ENCODE measurements at regions not wholly inside any gene's neighbourhood (a gene's known extent, or its start where the extent isn't known, plus 50 kb on each side); places are given as distances from the start of the nearest gene placed in this dataset.

DNA sequence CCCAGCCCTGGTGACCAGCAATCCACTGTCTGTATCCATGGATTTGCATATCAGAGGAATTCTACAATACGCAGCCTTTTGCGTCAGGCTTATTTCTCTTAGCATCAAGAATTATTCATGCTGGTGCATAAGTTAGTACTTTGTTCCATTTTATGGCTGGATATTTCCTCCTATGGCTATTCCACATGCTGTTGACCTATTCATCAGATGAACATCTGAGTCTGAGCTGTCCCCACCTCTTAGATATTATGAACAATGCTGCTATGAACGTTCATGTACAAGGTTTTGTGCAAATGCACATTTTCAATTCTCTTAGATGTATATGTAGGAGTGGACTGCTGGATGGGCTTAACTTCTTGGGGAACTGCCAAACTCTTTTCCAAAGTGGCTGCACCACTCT is 79.0 kb upstream of the CST7 start:
- DNase-seq (ENCODE audit: low spot score): no peak

DNA sequence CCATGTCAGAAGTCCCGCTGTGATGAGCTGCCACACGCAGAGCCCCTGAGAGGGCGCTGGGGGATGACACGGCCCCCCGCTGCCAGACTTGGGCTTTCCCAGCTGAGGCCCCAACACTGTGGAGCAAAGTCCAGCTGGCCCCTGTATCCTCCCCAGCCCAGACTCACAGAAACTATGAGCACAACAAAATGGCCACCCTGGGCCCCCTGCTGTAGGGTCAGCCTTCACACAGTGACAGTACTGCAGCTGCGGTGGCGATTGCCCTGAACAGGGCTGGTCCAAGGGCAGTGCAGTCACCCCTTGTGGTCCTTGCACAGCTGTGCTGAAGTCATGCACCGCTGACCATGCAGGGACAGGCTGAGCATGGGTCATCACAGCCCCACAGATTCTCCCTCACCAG is 78.2 kb upstream of the CST7 start:
- no peak for DNase-seq (ENCODE audit: low spot score)

DNA sequence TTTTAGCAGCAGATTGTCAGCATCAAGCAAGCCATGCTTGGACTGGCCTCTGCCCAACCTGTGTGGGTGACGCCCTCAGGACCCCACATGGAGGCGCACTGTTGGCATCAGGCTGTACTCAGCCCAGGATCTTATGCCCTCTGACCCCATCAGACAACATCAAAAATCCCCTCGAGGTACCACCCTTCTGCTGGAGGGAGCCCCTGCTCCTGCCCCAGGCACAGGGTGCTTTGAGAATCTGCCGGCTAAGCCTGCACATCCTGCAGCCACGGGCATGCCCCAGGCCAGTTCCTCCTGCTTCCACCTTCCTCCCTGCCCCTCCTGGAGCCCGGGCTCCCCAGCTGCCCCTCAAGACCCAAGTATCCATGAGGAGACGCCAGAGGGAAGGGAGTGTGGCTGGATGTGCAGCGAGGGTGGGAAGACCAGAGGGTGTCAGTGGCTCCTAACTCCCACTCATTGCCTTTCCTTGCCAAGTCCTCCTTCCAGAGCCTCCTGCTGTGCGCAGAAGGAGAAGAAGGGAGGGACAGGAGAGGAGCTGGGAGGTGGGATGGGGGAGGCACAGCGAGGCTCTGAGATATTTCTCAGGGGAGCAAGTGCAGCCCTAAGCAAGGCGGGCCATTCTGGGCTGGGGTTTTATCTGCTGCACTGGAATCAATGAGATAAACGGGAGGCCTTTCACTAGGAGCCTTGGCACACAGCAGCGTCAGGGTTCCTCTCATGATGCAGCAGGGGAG is 77.4 kb upstream of the CST7 start:
- no peak for DNase-seq (ENCODE audit: low spot score)

DNA sequence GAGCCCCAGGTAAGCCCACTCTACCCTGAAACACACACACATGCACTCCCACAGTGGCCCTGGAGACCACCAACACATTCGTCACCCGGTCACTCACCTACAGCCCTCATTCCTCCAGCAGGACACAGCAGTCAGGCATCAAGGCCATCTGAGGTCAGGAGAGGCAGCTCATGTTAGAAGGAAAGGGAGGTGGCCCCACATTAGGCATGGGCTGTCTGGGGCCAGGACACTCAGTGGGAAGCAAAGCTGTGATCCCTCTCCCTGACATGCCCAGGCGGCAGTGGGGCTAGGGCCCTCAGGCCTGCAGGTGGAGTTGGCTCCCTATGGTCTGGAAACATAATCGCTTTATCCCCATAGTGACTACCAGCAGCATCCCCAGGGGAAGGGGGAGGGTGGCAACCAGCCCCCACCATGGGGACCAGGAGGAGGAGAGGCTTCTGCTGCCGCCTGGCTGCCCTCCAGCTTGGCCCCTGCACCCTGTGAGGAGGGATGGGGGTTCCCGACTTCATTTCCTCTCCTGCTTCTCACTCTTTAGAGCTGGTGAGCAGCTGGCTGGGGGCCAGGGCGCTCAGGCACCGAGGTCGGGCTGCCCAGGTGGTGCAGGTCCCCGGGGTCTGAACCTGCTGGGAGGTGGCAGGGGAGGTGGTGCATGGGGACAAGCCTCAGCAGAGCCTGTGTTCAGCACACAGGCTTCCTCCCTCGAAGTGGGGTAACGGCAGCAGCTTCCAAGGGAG is 76.6 kb upstream of the CST7 start:
- no peak for DNase-seq (ENCODE audit: low spot score)

DNA sequence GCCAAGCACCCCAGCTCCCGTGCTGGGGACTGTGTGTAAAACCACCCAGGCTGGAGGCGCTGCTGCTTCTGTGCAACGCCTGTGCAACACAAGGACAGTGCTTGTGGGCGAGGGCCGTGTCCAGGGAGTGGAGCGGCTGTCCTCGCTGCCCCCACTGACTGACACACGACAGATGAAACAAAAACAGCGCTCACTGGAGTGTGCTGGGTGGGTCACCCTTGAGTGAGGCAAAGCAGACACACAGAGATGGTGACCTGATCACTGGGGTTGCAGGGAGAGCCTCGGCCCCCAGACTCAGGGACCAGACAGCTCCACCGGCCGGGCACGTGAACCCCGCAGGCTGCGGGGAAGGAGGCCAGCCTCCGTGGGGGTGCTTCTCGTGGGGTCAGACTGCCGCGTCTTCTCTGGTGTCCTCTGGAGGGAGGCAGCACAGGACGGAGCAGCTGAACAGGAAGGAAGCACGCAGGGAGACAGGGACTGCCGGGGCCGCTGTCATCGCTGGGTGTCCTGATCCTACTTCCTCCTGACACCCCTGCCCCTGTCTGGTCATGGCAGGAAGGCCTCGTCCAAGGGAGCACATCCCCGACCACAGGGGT is 75.9 kb upstream of the CST7 start:
- DNase-seq (ENCODE audit: low spot score): no peak

DNA sequence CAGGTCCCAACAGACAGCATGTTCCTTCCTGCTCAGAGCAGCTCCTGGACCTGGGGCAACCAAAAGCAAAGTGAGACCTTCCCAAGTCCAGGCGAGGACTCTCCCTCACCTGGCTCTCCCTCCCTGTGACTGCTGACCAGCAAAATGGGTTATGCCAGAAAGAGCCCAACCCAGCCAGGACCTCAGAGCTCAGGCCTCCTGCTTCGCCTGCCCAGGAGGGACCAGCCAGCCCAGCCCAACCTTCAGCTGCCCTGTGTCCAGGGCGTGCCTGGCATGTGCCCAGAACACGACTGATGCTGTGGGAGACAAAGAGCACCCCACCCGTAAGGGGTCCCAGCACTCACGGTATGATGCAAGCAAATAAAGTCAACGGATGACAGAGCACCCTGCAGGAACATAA is 74.0 kb upstream of the CST7 start:
- DNase-seq (ENCODE audit: low spot score): no peak

DNA sequence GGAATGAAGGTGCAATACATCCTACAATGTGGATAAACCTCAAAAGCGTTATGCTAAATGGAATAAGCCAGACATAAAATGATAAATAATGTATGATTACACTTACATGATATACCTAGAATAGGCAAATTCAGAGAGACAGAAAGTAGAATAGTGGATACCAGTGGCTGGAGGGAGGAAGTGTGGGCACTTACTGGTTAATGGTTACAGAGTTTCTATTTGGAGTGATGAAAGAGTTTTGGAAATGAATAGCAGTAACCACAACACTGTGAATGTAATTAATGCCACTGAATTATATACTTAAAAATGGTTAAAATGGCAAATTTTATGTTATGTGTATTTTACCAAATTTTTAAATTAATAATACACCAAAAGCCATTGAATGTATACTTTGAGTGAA is 71.4 kb upstream of the CST7 start:
- no peak for DNase-seq (ENCODE audit: low spot score)

DNA sequence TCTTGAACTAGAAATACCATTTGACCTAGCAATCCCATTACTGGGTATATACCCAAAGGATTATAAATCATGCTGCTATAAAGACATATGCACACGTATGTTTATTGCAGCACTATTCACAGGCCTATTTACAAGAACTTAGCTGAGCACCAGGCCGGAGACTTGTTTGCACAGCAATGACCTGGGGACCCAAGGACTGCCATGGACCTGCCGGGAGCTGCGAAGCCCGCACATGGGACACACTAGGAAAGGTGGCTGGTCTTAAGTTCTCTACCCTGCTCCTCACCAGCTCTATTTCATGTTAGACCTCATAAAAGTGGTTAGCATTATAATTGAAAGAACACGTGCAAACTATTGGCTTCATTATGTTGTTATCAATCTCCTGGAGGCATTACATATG is 70.4 kb upstream of the CST7 start:
- DNase-seq (ENCODE audit: low spot score): no peak

DNA sequence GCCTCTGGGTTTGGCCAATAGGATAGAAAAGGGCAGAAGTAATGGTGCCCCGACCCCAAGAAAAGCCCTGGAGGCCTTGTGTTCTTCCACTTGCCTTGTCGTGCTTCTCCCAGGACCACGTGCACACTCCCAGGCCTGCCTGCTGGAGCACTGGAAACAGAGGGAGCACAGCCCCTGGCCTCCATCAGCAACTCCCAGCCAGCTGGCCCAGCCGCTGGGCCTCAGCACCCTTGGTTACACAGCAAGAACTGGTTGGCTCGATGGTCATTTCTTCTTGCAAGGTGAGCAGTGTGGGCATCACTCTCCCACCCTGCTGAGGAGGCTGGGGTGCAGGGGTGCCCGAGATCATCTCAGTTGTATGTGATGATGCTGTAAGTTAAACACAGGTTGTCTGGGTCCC is 69.2 kb upstream of the CST7 start:
- DNase-seq (ENCODE audit: low spot score): no peak

DNA sequence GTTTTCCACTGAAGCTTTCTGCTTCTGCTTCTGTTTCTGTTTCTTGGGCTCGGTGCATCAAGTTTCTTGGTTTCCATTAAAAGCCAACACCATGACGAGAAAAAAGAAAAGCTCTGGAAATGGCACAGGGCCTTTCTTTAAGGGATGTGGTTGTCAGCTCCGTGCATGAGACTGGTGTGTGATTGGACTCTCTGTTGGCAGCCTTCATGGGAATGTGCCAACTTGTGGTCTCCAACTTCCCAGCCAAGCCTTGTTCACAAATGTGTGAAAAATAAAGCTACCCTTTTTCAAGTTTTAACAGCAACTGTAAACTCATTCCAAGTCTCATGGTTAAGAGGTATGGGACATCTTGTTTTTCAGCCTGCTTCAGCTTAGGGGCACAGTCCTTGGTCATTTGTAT is 68.7 kb upstream of the CST7 start:
- no peak for DNase-seq (ENCODE audit: low spot score)

DNA sequence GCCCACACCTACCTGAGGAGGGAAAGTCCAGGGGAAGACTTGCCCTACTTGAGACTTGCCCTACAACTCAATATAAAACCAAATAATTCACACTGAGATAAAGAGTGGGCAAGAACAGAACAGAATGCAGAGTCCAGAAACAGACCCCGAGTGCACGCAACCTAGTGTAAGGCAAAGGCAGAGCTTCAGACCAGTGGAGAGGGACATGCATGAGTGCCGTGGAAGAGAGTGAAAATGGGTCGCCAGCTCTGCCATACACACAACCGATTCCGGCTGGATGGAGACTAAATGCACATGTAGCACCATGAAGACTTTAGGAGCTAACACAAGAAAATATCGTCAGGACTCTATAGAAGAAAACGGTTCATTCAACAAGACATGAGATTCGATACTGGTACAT is 58.8 kb upstream of the CST7 start:
- DNase-seq (ENCODE audit: low spot score): no peak

DNA sequence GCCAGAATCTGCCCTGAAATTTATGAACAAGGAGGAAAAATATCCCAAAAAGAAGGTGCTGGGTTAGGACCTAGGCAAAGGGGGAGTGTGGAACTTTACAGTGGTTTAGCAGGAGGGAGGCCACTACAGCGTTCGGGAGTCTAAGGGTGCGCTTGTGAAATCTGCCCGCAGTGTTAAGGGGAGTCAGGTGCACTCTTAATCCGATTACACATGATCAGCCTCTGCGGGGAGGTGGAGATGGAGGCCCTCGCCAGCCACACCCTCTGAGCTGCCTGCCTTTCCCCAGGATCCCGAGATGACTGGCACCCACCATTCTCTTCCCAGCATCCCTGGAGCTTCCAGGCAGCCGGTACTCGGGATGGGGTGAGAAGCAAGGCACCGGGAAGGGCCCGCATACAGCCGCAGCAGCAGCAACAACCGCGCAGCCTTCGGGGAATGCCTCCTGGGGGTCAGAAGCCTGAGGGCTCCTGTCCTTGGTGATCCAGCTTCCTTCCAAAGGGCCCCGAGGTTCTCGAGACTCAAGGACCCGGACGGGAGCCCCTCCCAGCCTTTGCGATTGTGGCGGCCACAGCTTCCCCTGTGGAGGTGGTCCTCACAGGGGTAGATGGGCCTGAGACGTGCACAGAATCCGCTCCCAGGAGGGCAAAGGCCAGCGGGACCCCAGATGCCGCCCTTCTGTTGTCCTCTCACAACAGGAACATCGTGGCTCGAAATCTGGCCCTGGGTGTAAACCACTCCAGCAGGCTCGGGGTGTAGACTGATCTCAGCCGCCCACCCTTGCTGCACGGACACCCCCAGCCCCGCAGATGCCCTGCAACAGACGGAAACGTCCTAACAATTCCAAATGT is 57.3 kb upstream of the CST7 start:
- DNase-seq (ENCODE audit: low spot score): no peak

DNA sequence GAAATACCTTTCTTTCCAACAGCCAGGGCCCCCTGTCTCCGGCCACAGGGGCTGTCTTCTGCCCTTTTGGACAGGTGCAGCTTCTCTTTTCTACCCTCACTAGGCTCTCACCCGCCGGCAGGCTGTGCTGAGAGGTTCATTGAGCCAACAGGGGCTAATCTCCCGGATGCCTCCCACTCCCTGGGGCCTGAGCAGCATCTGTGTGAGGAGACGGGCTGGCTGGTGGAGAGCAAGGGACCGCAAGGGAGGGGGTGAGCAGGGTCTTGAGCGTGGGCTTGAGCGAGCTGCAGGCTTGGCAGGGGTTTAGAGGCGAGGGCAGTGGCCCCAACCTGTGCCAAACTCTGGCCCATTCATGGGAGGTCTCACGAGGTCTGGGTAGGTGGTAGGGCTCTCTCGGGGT is 56.5 kb upstream of the CST7 start:
- no peak for DNase-seq (ENCODE audit: low spot score)

DNA sequence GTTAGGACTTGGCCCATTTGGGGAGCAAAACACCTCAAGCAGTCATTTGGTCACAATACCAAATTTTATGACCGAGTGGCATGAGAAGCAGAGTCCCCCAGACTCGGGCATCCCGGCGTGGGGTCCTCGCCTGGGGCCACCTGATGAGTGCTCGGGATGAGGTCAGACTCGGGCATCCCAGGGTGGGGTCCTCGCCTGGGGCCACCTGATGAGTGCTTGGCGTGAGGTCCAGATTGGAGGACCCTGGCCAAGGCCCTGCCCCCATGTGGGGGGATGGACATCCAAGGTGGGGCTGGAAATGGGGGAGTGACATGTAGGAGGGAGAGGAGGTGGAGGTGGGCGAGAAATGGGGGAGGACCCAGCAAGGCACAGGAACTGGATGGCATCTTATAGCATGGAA is 56.1 kb upstream of the CST7 start:
- no peak for DNase-seq (ENCODE audit: low spot score)

DNA sequence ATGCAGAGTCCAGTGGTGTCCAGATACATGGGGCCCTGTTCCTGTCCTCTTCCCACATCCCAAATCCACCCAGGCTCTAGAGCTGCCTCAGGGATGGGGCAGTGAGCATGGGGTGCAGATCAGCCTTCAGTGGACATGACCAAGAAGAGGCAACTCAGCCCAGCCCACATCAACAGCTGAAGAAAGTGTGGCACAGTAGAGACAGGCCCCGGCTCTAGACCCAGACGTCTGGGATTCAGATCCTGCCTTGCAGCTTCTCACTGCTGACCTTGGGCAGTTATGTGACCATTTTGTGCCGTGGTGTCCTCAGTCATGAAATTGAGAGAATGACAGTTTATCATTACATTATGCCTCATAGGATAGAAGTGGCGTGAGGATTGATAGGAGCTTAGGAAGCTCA is 54.6 kb upstream of the CST7 start:
- no peak for DNase-seq (ENCODE audit: low spot score)

DNA sequence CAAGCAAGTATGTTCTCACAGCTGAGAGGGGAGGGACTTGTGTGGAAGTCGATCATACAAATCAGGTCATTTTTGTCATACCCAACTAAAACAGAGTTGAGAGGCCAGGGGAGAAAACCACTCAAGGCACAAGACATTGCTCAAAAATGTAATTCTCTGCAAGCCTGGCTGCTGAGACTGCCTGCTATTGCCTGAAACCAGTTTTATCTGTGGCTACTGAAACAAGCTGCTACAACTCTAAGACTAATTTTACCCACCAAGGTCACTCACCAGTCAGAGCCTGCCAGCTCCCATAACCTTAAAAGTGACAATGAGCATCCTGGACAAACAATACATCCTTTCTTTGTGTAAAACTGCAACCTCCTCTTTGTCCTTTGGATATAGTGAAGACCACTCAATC is 54.1 kb upstream of the CST7 start:
- no peak for DNase-seq (ENCODE audit: low spot score)

DNA sequence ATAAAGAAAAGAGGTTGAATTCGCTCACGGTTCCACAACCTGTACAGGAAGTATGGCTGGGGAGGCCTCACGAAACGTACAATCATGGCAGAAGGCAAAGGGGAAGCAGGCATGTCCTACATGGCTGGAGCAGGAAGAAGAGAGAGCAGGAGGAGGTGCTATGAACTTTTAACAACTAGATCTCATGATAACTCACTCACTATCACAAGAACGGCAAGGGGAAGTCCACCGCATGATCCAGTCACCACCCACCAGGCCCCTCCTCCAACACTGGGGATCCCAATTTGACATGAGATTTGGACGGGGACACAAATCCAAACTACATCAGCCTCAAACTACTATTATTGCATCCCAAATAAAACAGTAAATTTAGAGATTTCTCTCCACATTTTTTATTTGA is 53.6 kb upstream of the CST7 start:
- no peak for DNase-seq (ENCODE audit: low spot score)

DNA sequence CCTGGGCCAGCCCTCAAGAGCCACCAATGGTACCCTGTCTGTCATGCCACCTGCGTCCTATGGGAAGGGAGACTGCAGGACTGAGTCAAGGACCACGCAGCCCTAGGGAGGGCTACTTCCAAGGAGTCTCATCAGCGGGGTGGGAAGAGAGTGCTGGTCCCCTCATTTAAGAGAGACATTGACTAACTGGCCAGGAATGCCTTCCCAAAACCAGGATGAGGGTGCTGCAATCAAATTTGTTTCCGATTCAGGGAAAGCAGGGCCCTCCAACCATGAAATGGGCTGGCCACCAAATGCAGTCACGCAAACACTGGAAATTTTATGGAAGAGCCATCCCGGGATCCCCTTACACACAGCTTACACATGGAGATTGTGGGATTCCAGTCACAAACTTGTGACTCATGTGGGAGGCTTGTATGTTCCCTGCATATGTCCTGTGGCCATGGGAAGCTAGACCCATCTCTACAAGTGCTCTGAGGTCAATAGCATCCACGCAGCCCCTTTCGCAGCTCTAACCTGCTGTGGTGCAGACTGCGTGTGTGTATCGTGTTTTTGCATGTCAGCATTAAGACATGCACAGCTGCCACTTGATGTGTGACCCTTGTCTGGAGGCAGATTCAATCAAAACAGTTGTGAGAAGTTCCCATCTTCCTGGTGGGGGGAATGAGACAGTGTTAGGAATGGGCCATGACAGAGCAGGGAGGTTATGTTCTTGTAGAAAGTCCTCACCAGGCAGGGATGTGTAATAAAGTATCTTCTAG is 53.0 kb upstream of the CST7 start:
- DNase-seq (ENCODE audit: low spot score): no peak

DNA sequence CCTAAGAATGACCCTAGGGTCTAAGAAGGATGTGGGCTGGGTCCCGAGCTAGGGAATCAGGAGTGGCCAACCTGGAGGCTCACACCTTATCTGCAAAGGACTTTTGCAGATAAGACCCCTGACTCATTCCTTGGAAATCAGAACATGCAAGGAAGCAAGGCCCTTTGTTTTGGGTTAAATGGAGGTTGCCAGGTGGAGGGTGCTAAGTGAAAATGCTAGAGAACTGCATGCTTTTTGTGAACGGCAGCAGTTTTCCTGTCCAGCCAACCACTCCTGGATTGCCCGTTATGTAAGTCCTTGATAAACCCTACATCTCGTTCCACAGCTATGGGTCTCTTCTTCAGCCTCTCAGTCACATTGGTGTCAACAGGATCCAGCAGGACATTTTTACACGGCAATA is 52.1 kb upstream of the CST7 start:
- DNase-seq (ENCODE audit: low spot score): no peak

DNA sequence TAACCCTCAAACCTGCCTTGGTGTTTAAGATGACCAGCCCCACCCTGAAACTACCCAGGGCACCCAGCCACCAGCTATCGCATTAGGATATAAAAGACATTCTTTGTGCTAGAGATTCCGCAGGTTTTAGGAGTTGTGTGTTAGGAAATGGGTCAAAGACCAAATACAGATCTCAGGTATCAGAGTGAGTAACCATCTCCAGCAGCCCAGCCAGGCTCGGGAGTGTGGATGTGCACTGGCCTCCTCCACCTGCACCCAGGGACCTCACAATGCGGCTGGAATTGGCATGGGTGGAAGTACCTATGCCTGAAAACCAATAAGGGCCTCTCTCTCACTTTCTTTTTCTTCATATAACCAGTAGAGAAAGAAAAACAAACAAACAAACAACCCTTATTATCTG is 51.1 kb upstream of the CST7 start:
- no peak for DNase-seq (ENCODE audit: low spot score)

DNA sequence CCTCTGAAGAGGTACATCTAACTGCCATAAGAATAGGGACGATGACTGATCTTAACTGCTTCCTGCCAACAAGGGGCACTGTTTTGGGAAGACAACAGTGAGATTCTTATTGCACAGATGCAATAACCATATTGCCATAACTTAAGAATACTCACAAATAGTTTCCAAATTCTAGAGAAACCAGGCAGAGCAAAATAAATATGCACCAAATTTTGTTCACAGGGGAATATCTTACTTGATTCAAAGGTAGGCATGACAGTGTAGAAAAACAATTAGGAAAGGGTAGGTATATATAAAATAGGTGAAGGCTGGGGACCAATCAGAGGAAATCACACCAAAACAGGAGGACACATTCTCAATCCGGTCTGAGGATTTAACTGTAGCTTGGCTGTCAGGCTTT is 49.9 kb upstream of the CST7 start:
- DNase-seq (ENCODE audit: low spot score): no peak

Measured in ureter (tissue), 1 donor.